ENCODE measurements at regions not wholly inside any gene's neighbourhood (a gene's known extent, or its start where the extent isn't known, plus 50 kb on each side); places are given as distances from the start of the nearest gene placed in this dataset.

DNA sequence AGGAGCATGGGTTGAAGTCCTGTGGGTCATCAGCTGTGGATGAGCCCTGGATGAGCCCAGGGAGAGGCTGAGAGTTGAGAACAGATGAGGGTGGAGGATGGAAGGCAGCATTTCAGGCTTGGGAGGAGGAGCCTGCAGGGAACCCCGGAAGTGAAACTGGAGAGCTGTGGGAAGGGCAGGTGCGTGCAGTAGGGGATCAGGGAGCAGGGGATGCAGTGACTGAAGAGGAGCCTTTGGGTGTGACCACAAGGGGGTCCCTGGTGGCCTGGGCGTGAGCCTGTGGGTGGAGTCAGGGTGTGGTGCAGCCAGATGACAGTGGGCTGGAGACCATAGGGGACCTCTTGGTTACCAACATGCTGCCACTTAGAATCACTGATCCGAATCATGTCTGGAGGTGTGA, 115.5 kb downstream of the PAPOLA start:
- ATAC-seq: no peak

DNA sequence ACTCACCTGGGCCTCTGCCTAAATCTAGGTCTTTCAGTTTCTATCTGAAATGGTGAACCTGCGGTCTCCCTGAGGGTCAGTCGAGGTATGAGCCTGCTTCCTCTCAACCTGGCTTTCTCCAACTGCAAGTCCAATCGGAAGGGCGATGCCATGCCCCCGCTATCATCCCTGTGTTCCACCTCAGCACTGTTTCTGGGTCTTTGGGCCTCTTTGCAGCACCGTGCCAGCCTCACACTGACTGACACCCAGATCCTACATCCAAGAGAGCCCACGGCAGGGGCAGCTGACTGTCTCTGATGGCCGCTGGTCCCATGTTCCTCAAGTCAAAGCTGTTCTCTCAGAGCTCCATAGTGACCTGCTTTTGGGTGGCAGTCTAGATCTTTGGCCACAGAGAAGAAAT, 120.7 kb downstream of the PAPOLA start:
- no peak for ATAC-seq

DNA sequence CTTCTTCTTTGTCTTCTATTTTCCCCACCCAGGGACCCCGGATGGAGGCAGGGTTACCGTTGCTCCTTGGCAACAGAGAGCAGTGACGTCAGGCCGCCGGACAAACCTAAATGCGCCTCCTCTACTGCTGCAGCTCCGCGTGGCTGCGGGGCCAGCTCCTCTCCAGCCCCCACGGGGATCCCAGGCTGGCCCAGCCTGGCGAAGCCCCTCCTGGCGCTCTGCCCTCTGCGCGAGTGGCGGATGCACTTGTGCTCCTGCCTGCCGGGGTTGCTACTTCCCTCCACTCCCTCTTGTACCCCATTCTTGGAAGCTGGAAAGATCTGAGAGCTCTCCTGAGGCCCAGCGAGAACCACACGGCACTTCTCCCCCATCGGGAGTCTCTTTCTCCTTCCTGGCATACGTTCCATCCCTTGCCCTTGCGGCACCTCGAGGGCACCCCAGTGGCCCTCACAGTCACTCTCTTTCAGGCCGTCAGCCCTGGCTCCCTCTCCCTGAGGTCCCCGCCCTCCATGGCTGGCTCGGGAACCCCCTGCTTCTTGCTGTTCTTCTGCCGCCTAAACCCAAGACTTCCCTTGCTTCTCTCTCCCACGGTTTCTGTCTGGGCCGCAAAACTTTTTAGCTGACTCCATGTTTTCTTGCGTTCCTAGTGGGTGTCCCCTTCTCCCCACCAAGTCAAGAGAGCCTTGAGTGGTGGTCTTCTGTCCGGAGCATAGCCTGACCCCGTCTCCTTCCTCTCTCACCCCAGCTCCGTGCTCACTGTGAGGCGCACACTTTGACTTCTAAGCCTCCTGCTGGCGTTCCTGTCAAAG, 121.7 kb downstream of the PAPOLA start:
- no peak for ATAC-seq

DNA sequence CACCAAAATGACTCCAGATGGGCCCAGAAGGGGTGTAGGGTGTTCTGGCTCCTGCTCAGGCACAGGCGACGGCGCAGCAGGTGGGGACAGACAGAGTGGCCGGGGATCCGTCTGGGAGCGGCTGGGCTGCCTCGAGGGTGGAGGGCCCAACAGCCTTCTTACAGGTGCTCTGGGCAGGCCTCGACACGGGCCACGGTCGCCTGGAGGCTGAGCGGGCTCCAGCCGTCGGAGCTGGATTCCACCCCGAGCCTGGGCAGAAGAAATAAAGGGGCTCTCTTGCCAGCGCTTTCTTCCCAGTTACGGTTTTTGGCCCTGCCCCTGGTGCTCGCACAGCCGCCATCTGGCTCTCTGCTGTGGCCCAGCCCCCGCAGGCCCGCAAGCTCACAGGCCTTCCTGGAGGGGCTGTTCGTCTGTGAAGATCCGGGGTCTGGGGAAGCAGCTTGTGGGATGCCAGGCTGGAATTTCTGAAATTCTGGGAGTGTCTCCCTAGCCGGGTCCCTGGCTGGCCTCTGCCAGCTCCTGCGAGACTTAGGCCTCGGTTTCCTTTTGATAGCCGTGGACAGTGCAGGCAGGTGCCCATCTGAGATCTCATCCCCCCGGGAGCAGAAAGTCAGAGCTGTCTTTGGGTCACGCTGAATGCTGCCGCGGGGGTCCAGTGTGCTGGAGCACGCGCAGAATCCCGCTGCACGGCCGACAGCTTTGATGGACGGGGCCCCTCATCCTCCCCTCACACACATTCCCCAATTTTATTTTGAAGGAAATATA, 122.7 kb downstream of the PAPOLA start:
- no peak for ATAC-seq

DNA sequence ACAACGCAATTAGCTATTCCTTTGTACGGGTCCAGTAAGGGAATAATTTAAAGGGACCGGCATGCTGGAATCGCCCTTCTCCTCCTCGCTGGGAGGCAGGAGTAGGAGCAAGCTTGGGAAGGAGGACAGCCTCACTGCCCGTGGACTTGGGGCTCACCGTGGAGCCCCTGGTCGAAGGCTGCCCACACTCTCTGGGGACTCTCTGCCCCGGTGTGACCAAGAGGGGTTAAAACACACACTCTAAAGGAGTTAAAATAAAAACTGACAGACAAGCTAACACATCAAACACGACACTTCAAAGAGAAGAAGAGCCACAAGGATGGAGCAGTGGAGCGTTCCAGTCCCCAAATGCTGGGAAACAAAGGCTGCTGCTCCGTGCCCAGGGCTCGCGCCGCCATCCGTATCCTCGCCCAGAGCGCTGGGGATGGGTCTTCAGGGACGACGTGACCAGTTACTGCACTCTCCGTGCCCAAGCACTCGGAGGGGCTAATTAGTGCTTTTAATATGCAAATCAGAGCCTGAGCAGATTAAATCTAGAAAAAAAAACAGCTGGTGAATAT, 123.3 kb downstream of the PAPOLA start:
- no peak for ATAC-seq

DNA sequence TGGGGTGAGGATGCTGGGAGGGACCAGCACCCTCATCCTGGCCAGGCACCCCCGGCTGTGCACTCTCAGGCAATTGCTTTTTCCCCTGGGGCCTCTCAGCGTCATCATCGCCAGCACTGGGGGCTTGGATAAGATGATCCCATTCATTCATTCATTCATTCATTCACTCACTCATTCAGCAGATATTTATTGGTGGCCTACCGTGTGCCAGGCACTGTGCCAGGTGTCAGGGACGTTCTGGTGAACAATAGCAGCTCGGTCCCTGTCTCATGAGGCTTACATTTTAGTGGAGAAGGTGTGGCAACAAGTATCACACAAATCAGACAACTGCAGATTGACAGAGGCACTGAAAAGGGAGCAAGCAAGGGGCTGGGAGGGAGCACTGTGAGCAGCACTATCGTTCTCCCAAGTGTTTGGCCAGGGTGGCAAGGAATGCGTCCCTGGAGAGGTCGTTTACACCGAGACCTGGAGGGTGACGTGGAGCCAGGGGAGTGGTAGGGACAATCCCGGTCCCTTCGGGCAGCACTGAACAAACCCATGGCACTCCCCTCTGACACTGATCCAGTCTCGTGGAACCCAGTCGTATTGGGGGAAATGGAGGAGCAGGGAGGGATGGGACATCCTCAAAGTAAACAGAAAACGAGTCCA, 124.1 kb downstream of the PAPOLA start:
- no peak for ATAC-seq

DNA sequence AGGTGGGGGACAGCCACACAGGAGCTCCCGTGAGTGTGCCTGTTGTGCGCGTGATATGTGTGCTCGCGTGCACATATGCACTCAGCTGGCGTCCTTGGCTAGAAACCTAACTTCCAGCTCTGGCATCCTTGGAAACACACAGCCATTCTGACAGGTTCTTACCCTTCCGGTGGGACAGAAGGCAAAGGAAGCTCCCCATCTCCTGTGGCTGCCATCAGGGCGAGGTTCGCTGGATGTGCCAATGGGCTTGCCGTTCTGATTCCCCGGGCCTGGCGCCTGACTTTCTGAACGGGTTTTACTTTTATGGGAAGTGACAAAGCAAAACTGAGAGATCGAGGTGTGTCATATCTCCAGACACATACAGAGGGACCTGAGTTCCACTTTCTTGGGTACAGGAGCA, 124.7 kb downstream of the PAPOLA start:
- ATAC-seq: no peak

DNA sequence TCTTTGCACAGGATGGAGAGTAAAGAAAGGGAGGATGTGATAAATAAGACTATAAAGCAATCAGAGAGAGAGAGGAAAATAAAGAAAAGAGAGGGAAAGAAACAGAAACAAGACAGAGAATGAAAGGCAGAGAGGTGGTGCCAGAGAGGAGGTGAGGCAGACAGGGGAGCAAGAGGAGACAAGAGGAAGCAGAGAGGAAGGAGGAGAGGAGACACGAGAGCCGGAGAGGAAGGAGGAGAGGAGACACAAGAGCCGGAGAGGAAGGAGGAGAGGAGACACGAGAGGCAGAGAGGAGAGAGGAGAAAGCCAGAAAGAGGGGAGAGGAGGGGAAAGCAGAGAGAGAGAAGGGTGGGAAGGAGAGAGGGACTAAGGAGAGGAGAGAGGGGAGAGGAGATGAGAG, 125.2 kb downstream of the PAPOLA start:
- ATAC-seq: no peak

DNA sequence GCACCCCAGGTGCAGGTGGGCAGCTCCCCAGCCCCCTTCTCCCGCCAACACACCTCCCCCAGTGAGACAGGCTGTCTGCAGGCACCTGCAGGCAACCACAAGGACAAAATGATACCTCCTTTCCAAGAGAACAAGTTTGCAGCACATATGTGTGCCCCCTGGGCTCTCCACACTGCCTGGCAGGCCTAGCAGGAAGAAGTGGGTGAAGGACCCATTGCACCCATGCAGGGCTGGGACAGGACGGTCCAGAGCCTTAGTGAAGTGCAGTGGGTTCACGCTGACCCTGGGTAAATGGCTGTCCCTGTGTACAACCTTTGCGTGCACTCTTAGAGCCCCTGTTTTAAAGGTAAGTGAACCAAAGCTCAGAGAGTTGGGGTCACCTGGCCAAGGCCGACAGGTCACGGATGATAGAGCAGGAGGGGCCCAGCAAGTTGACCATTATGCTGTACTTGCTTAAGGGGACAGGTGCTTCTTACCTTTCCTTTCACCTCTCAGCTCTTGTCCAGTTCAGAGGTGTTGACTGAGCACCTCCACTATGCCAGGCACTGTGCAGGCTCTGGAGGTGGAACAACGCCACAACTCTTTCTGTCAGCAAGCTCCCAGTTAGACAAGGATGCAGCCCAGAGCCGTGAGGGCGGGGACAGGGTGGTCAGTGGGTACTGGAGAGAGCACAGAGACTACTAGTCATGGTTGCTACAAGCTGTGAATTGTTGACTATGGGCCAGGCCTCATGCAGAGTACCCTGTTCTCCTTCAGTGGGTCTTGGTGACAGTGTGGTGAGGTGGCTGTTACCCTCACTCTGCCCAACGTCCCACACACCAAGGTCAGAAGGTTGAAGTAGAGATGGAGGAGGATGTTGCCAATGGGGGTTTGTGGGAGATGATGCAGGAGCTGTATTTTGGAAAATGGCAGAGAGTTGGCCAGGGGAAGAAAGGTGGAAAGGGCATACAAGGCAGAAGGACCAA, 125.9 kb downstream of the PAPOLA start:
- no peak for ATAC-seq

DNA sequence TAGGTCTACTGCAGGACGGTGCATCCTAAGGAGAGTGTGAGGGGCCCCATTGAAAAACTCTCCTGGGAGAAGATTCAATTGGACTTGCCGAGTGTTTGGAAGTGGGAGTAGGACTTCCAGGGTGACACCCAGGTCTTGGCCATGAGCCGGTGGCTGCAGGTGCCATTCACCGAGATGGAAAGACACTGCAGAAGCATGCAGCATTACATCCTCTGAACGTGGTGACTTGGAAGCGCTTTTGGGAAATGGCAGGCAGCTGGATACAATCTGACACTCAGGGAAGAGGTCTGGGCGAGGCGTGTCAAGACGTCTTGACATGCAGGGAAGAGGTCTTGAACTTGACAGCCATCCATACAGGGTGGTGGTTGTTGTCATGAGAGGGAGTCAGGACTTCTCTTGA, 126.9 kb downstream of the PAPOLA start:
- no peak for ATAC-seq

DNA sequence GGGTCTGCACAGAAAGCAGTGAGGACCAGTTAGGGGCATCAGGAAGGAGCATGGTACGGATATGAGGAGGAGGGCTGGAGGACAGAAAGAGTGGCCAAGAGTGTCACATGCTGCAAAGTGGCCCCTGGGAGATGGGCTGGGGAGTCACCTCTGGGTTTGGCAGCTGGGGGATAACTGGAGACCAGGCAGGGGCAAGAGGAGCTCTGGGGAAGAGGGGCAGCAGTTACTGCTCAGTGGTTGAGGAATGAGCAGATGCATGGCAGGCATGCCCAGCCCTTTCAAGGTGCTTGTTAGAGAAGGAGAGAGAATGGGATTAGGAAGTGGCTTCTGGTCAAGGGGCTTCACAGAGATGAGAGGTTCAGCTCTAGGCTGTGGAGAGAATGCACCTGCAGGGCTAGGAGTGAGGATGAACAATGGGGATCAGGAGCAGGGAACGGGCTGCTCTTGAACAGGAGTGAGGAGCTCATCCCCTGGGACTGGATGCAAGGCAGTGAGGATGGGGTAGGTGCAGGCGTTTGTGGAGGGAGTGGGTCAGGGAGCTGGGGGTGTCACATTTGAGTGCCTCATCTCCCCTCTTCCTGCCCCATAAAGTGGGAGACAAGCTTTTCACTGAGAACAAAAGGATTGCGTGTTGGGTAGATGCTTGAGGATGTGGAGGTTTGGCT, 127.5 kb downstream of the PAPOLA start:
- ATAC-seq: no peak

DNA sequence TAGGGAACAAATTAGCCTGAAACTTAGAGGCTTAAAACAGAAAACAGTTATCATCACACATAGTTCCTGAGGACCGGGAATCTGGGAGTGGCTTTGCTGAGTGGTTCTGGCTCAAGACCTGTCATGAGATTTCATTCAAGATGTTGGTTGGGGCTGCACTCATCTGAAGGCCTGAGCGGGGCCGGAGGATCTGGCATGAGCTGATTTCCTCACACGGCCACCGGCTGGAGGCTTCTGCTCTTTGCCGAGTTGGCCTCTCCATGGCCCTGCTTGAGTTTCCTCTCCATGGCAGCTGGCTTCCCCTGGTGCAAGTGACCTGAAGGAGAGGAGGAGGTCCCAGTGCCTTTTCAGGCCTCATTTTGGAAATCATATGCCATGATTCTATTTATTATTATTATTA, 128.1 kb downstream of the PAPOLA start:
- ATAC-seq: no peak

DNA sequence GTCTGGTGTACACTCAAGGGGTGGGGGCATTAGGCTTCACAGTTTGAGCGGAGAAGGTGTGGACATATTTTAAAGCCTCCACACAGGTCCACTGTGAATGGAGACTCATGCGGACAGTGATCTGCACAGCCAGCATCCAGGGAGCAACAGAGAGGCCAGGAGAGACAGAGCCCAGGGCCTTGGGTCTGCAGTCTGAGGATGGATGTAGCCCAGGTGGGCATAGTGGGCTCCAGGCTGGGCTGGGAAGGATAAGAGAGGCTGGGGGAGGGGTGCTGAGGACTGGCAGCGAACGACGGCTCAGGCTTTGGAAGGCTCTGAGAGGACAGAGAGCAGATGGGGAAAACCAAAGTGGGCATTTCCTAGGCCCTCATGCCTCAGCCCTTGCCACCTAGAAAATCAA, 128.8 kb downstream of the PAPOLA start:
- no peak for ATAC-seq

DNA sequence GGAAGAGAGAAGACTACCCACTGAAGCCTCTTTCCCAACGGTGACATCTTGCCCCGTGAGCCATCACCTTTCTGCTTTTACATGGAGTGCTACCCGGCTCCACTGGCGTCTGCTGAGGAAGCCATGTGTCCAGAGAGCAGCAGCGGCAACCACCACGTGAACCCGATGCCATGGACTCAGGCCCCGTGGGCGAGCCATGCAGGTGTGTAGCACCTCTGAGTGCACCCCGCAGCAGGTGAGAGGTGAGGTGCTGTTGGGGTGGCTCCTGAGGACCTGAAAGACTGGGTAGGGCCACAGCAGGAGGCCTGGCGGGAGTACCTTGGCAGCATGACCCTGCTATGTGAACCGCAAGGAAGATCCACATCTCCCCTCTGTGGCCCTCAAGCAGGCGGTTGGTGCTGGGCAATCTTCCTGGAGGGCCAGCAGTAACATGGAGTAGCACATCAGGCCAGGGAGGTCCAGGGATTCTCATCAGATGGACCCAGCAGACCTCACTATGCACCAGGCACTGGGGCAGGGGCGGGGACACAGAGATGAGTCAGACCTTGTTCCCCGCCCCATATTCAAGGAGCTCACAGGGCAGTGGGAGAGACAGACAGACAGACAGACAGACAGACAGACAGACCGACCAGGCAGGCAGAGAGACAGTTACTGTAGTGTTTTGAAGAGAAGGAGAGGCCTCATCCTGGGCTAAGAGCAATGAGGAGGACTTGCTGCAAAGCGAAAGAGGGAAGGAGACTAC, 129.6 kb downstream of the PAPOLA start:
- ATAC-seq: no peak

DNA sequence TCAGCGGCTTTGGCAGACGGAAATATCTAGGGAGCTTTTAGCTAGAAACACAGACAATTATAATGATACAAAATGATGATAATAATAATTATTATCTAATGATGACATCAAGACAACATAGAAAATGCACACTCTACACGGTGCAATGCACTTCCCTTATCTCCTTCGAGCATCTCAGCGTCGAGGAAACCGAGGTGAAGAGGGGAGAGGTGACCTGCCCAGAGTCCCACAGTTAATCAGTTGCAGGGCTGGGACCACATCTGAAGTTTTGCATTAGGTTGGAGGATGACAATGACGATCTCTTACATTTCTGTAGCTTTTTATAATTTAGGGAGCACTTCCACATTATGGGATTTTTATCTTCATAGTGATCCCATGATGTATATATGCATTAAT, 130.2 kb downstream of the PAPOLA start:
- ATAC-seq: no peak

DNA sequence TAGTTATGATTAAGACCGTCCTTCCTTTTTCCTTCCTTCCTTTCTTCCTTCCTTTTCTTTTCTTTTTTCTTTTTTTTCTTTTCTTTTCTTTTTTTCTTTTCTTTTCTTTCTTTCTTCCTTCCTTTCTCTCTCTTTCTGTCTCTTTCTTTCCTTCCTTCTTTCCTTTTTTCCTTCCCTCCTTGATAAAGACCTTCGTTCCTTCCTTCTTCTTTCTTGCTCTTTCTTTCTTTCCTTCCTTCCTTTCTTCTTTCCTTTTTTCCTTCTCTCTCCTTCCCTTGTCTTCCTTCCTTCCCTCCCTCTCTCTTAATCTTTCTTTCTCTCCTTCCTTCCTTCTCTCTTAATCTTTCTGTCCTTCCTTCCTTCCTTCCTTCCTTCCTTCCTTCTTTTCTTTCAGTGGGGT, 130.9 kb downstream of the PAPOLA start:
- ATAC-seq: no peak

DNA sequence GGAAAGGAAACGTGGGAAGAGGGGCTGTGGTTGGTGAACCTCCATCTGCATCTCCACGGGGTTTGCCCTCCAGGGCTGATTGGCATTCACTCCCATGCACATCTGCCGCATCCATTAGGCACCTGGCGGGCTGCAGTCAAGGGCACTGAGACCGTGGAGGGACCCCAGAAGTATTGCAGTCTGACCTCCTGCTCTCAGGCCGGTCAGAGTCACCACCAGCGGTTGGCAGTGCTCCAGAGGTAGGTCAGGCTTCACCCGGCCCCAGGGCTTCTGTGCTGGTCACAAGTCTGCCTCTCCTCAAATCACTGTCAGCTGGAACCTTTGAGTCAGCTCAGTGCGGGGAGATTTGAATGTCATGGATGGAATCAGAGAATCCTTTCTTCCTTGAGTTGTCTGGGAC, 132.3 kb downstream of the PAPOLA start:
- no peak for ATAC-seq

DNA sequence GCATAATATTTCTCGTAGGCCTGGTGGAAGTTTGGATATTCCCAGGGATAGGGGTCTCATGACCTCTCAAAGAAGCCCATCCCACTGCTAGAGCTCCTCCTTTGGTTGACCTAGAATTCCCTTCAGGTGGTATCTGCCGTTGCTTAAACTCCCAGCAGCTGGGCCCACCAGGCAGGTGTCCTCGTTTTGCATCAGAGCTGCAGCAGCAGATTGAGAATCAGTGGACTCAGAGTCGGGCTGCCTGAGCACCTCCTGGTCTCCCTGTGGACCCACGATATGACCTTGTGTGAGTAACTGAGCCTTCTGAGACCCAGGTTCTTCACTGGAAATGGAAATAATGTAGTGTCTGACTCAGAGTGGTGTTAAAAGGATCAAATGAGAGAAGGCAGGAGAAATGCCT, 132.7 kb downstream of the PAPOLA start:
- no peak for ATAC-seq

DNA sequence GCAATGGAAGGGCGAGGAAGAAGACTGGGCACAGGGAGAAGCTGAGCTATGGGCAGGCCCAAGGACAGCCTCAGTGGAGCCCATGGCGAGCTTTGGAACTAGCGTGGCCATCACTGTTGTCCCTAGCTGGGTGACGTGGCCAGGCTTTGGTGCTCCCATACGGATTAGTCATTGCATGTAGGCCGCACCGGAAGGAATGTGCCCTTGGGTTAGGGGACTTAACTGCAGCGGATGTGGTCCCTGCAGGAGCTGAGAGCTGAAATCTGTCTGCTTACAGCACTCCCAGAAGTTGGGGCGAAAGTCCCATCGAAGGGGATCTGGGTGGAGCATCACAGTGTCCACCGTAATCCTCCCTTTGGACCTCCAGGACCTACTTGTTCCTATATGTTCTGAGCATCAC, 133.7 kb downstream of the PAPOLA start:
- ATAC-seq: no peak

DNA sequence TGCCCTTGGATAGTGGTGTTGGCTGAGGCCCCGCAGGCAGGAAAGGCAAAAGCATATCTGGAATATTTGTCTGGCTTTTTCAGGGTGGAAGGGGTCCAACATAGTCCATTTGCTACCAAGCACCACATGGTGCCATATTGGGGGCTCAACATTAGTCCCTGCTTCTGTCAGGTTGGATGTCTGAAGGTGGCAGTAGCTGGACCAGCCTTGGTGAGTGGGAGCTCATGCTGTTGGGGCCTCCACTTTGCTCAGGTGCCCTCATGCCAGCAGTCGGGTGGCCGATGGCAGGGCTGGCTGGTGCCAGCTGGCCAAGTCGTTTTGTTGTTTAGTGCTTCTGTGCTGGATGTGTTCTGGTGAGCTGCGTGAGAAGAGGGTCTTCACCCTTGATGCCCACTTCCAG, 135.3 kb downstream of the PAPOLA start:
- ATAC-seq: no peak
